Activated CD4-positive, CD25-positive, alpha-beta regulatory T cell treated with anti-CD3 and anti-CD28 coated beads, Interleukin-2, amount 50 U/mL, for 16 hours (primary cell): ENCODE measurements at regions not wholly inside any gene's neighbourhood (a gene's known extent, or its start where the extent isn't known, plus 50 kb on each side); places are given as distances from the start of the nearest gene placed in this dataset.

Source experiments
- DNase-seq: peaks from one replicate; pipeline ENCODE4 v3.0.0-alpha.2; 2020; ENCODE audit warnings: low read depth, low spot score

- no peak for DNase-seq
Measured at GRCh38 chrX:16222151-16222550, 54.9 kb downstream of the MAGEB17 start.

DNA sequence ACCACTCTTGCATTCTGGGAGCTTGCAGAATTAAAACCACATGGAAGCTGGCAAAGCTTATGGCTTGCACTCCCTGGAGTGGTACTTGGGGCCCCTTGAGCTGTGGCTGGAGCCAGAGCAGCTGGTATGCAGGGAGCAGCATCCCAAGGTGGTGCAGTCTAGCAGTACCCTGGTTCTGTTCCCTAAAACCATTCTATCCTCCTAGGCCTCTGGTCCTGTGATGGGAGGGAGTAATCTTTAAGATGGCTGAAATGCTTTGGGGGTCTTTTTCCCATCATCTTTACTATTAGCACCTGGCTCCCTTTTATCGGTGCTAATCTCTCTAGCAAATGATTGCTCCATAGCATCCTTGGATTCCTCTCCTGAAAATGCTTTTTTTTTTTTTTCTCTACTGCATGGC, 56.1 kb downstream of the MAGEB17 start:
- DNase-seq = no peak

DNA sequence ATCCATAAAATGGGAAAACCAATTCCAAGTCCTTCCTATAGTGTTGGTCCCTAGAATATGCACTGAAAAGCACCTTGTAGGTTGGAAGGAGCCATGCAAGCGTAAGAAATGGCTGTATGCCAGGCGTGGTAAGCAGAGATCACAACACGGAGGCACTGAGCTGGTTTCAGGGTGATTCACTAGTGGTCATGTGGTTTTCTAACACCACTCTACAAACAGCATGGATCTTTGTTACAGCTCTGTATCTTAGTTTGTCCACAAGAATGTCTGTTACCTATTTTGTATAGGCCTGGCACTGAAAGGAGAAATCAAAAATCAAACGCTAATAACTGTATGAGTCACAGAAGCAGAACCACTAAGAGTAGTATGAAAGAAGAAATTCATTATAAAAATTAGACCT, 71.9 kb downstream of the MAGEB17 start:
- no peak for DNase-seq

- DNase-seq = no peak
Measured at GRCh38 chrX:16240231-16240905, 73.1 kb downstream of the MAGEB17 start.

DNA sequence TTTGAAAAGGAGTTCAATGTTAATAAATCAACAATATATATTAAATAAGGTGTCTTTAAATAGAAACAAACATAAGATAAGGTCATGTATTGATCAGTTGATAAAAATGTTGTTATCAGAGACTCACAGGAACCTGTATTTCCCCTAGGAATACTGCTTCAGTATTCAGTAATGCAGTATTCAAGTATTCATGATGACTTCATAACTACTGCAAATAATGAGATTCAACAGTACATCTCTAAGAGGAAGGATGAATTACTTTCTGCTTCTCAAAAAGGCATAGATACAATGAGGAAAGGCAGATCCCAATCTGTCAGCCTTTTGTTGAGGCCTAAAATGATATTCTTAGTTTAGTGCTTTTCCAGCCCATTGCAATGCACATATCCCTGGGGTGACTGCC, 73.7 kb downstream of the MAGEB17 start:
- DNase-seq = no peak

GRCh38 chrX:16250296-16250695, 83.0 kb downstream of the MAGEB17 start:
- DNase-seq = no peak

GRCh38 chrX:16251782-16252181, 84.5 kb downstream of the MAGEB17 start:
- DNase-seq = no peak

DNA sequence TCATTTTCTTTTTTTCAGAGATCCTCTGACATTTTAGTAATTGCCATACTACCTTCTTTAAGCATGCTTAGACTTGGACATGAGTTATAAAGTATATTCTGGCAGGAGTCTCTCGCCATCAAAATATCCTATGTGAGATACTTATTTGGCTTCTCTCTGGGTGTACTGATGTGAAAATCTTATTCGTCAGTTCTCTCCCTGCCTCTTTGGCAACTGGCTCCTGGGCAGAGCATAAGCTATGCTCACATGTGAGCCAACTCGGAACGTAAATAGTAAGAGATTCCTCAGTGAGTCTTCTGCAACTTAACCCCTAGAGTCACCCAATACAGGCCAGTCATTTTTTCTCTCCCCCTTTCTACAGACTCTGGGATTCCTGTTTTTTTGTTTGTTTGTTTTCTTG, 91.6 kb downstream of the MAGEB17 start:
- DNase-seq = no peak

DNA sequence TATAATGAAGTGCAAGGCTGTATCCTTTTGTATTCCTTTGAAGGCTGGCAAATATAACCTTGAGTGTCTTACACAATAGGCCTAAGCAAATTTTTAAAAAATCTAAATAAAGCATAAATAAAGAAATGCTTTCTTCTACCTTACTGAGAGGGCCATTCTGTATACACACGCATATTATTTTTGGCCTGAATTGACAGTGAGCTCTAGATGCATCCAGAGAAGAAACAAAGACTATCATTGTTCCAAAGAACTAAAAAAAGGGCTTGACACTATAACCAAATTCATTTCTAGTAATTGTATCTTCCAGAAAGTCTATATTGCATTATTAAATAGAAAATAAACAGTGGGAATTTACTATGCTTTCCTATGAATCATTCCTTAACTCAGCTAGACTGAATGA, 100.2 kb downstream of the MAGEB17 start:
- no peak for DNase-seq

- DNase-seq = no peak
Measured at GRCh38 chrX:16268206-16268605, 100.9 kb downstream of the MAGEB17 start.

DNA sequence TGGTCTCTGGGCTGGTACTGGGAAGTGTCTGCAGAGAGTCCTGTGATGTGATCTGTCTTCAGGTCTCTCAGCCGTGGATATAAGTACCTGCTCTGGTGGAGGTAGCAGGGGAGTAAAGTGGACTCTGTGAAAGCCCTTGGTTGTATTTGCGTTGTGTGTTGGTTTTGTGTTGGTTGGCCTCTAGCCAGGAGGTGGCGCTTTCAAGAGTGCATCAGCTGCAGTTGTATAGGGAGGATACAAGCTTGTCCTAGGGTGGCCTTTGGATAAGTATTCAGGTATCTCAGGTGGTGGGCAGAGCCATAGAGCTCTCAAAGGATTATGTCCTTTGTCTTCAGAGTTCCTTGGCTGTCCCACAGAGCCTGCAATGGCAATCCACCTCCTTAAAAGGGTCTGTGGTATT, 111.6 kb downstream of the MAGEB17 start:
- DNase-seq = no peak

GRCh38 chrX:16282209-16282608, 114.9 kb downstream of the MAGEB17 start:
- no peak for DNase-seq

GRCh38 chrX:16284842-16285241, 117.6 kb downstream of the MAGEB17 start:
- DNase-seq = no peak

DNA sequence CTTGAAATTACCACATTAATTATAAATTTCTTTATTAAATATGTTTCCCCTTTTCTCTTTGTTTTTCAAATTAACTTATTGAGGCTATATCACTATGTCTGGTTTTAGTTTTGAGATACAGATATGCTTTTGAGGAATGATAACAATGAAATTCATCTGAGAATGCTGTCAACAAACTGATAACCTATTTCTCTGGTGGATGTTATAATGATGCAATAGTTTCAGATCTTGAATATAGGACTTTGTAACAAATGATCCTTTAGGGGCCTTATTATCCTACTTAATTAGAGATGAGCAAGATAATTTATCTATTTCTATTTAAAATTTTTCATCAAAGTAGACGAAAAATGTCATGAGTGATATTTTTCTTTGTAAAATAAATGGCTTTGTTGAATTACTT, 123.7 kb downstream of the MAGEB17 start:
- no peak for DNase-seq

DNA sequence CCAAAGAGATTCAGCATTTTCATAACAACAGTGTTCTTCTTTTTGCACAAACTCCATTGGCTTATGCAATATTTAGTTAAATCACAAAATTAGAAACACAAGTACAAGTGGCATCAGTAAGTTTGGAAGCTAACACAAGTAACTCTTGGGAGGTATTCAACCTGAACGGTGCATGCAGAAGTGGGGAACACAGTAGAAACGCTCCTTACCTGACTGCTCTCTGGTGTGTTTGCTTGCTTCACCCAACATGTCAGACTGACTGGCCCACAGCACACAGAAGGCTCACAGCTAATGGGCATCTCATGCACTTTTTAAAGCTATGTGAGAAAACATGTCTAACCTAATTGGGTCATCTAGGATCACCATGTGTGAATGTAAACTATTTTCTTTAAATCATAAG, 133.6 kb downstream of the MAGEB17 start:
- DNase-seq = no peak

DNA sequence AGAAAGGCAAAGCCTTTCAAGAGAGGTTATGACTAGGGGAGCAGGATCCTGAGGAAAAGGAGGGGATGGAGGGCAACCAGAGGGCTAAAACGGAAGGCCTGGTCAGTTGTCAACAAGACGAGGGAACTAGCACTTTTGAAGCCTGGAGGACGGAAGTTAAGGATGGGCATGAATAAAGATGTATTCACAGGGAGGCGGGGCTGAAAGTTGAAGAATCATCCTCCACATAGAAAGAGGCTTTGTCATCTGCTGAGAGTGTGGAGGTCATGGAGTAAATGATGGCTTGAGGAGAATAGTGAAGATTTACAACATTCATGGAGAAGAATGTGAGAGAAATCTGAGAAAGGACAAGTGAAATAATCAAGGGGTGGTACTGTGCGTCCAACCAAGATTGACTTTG, 137.5 kb downstream of the MAGEB17 start:
- DNase-seq = no peak

DNA sequence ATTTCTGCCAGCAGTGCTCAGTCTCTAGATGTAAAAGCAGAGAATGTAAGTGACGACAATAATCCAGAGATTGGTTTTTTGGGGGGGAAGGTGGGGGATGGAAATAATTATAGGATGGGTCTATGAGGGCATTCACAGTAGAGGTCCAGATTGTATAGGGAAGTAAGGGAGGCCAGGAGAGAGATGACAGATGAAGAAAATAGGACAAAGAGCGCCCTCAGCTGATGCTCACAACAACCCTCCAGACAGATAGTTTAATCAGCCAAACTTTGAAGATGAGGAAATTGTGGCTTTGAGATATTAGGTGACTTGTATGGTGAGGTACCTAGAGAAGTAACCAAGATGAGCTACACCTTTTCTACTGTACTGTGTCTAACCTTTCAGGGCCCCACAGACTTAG, 137.9 kb downstream of the MAGEB17 start:
- no peak for DNase-seq

GRCh38 chrX:16307950-16308349, 140.7 kb downstream of the MAGEB17 start:
- DNase-seq = no peak

- no peak for DNase-seq
Measured at GRCh38 chrX:16308773-16309172, 141.5 kb downstream of the MAGEB17 start.

- DNase-seq = no peak
Measured at GRCh38 chrX:16310326-16310725, 143.0 kb downstream of the MAGEB17 start.

- no peak for DNase-seq
Measured at GRCh38 chrX:16311671-16312070, 144.4 kb downstream of the MAGEB17 start.

GRCh38 chrX:16312761-16313623, 145.7 kb downstream of the MAGEB17 start:
- DNase-seq = no peak

- no peak for DNase-seq
Measured at GRCh38 chrX:16316331-16316730, 149.1 kb downstream of the MAGEB17 start.
